Keratinocyte (primary cell): ENCODE measurements at regions not wholly inside any gene's neighbourhood (a gene's known extent, or its start where the extent isn't known, plus 50 kb on each side); places are given as distances from the start of the nearest gene placed in this dataset.

Experiments used
- DNase-seq: peaks from one replicate; pipeline ENCODE4 v3.0.0-alpha.2; 2011; ENCODE audit warnings: low read depth, missing footprints, low spot score
- FAIRE-seq: peaks from 2 replicates; lab custom pipeline; 2011; peaks lifted over from hg19 to GRCh38; lab: Jason Lieb, UNC
- H2AFZ ChIP-seq: 2 replicates; pipeline ENCODE4 v1.6.0; 2012; ENCODE audit warnings: low read length, control low read depth, inconsistent platforms; ENCODE audit not compliant: control insufficient read depth
- H3K27ac ChIP-seq: 2 replicates; pipeline ENCODE4 v1.5.1; 2011; ENCODE audit warnings: low read length; ENCODE audit not compliant: control insufficient read depth, insufficient read depth
- H3K27me3 ChIP-seq: 3 replicates; pipeline ENCODE4 v1.6.0; 2011; ENCODE audit warnings: low read length; ENCODE audit not compliant: control insufficient read depth, insufficient read depth; ENCODE audit errors: extremely low read depth
- H3K36me3 ChIP-seq, 2 experiments: 2 replicates in 1 of 2; 3 replicates in 1 of 2; pipeline ENCODE4 v1.5.1; 2011; ENCODE audit warnings: low read length in 2 of 2, mild to moderate bottlenecking in 1 of 2; ENCODE audit not compliant: control insufficient read depth in 2 of 2, insufficient read depth in 2 of 2; ENCODE audit errors: extremely low read depth in 1 of 2
- H3K4me1 ChIP-seq: 3 replicates; pipeline ENCODE4 v1.5.1; 2011; ENCODE audit warnings: low read length; ENCODE audit not compliant: control insufficient read depth, insufficient read depth; ENCODE audit errors: extremely low read depth
- H3K4me2 ChIP-seq: 3 replicates; pipeline ENCODE4 v1.6.0; 2011; ENCODE audit warnings: low read depth, low read length; ENCODE audit not compliant: control insufficient read depth, insufficient read depth; ENCODE audit errors: extremely low read depth
- H3K4me3 ChIP-seq, 3 experiments: fragments of 200-600 bp in 1 of 3; sonication (generic) in 1 of 3; 2 replicates in 2 of 3; 3 replicates in 1 of 3; pipeline ENCODE4 v1.5.1; 2011 to 2016; ENCODE audit warnings: low read length in 3 of 3, mild to moderate bottlenecking in 3 of 3, control low read depth in 2 of 3, inconsistent platforms in 1 of 3, low read depth in 1 of 3, mixed read lengths in 1 of 3, mixed run types in 1 of 3, moderate library complexity in 1 of 3; ENCODE audit not compliant: control insufficient read depth in 2 of 3, insufficient read depth in 2 of 3; ENCODE audit errors: extremely low read depth in 1 of 3
- H3K79me2 ChIP-seq: 2 replicates; pipeline ENCODE4 v1.6.0; 2012; ENCODE audit warnings: low read length; ENCODE audit not compliant: control insufficient read depth, insufficient read depth
- H3K9ac ChIP-seq: 3 replicates; pipeline ENCODE4 v1.6.0; 2011; ENCODE audit warnings: low read length; ENCODE audit not compliant: control insufficient read depth, insufficient read depth; ENCODE audit errors: extremely low read depth
- H3K9me1 ChIP-seq: 3 replicates; pipeline ENCODE4 v1.6.0; 2011; ENCODE audit warnings: low read length; ENCODE audit not compliant: control insufficient read depth, insufficient read depth; ENCODE audit errors: extremely low read depth
- H3K9me3 ChIP-seq: 2 replicates; pipeline ENCODE4 v1.5.1; 2012; ENCODE audit warnings: low read depth, low read length; ENCODE audit not compliant: control insufficient read depth
- H4K20me1 ChIP-seq: 3 replicates; pipeline ENCODE4 v1.6.0; 2011; ENCODE audit warnings: low read length; ENCODE audit not compliant: control insufficient read depth, insufficient read depth; ENCODE audit errors: extremely low read depth
- EZH2 ChIP-seq: IDR thresholded peaks from one replicate; pipeline ENCODE4 v1.6.1; 2012; ENCODE audit warnings: inconsistent platforms, mild to moderate bottlenecking, low read length, moderate library complexity
- dilution Hi-C: fragments of 300-500 bp; cut with MboI; formaldehyde crosslinking; loops from one replicate; pipeline ENCODE4 v1.7.0; 2020; ENCODE audit warnings: low sequenced_read_pairs; ENCODE audit not compliant: extremely low pct_ligation_motif_present
- TF ChIP-seq, protein P1 (sequence below), 3 experiments: IDR thresholded peaks in 1 of 3; conservative IDR thresholded peaks in 1 of 3; optimal IDR thresholded peaks in 1 of 3; 2 replicates in 2 of 3; 3 replicates in 1 of 3; pipeline versions ENCODE3 to v1.5.1; 2011; ENCODE audit warnings: low read length in 3 of 3, mild to moderate bottlenecking in 3 of 3, moderate library complexity in 2 of 3, control low read depth in 1 of 3, inconsistent platforms in 1 of 3; ENCODE audit not compliant: insufficient read depth in 2 of 3; ENCODE audit errors: extremely low read depth in 1 of 3

- FAIRE-seq (peak; percentile 9), DNase-seq (no peak)
- H3K27ac ChIP-seq: no peak overlapping the region
- H3K9me3 ChIP-seq: no peaks in the 10 kb centered on the region
- no peaks in the 10 kb centered on the region for H3K27me3 ChIP-seq
- no peak overlapping the region for H3K4me3 ChIP-seq
- H3K4me1 ChIP-seq: peaks cover 6% of the 10 kb centered on the region
- H4K20me1 ChIP-seq: no peaks in the 10 kb centered on the region
- H2AFZ ChIP-seq: no peak overlapping the region
- H3K9ac ChIP-seq: no peak overlapping the region
- H3K36me3 ChIP-seq: no peaks in the 10 kb centered on the region
- H3K79me2 ChIP-seq: no peaks in the 10 kb centered on the region
- no peaks in the 10 kb centered on the region for H3K9me1 ChIP-seq
- no peak for TF ChIP-seq EZH2
- TF ChIP-seq, protein P1, sequence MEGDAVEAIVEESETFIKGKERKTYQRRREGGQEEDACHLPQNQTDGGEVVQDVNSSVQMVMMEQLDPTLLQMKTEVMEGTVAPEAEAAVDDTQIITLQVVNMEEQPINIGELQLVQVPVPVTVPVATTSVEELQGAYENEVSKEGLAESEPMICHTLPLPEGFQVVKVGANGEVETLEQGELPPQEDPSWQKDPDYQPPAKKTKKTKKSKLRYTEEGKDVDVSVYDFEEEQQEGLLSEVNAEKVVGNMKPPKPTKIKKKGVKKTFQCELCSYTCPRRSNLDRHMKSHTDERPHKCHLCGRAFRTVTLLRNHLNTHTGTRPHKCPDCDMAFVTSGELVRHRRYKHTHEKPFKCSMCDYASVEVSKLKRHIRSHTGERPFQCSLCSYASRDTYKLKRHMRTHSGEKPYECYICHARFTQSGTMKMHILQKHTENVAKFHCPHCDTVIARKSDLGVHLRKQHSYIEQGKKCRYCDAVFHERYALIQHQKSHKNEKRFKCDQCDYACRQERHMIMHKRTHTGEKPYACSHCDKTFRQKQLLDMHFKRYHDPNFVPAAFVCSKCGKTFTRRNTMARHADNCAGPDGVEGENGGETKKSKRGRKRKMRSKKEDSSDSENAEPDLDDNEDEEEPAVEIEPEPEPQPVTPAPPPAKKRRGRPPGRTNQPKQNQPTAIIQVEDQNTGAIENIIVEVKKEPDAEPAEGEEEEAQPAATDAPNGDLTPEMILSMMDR (optimal IDR thresholded peaks at IDR 0.05 in 1 of 3, IDR thresholded peaks at IDR 0.05 in 1 of 3, conservative IDR thresholded peaks at IDR 0.05 in 1 of 3; ENCODE audit: extremely low read depth in 1 of 3, insufficient read depth in 2 of 3, low read length in 3 of 3): no peak
- no peak overlapping the region for H3K4me2 ChIP-seq
- dilution Hi-C loops: no loop called here
These were observed 104.9 kb upstream of the ABCB5 start for GRCh38 chr7:20510573-20510900.

- no peaks in the 10 kb centered on the region for H3K9me3 ChIP-seq
- no peak overlapping the region for H2AFZ ChIP-seq
- FAIRE-seq (no peak), DNase-seq (no peak)
- no peaks in the 10 kb centered on the region for H3K36me3 ChIP-seq
- no peaks in the 10 kb centered on the region for H3K9me1 ChIP-seq
- no peaks in the 10 kb centered on the region for H4K20me1 ChIP-seq
- no peaks in the 10 kb centered on the region for H3K79me2 ChIP-seq
- TF ChIP-seq, protein P1 (optimal IDR thresholded peaks at IDR 0.05 in 1 of 3, IDR thresholded peaks at IDR 0.05 in 1 of 3, conservative IDR thresholded peaks at IDR 0.05 in 1 of 3; ENCODE audit: extremely low read depth in 1 of 3, insufficient read depth in 2 of 3, low read length in 3 of 3): no peak
- TF ChIP-seq EZH2: no peak
- no peak overlapping the region for H3K4me3 ChIP-seq
- H3K4me2 ChIP-seq: no peak overlapping the region
- no peaks in the 10 kb centered on the region for H3K4me1 ChIP-seq
- no peak overlapping the region for H3K27ac ChIP-seq
- dilution Hi-C loops: no loop called here
- H3K27me3 ChIP-seq: no peaks in the 10 kb centered on the region
- no peak overlapping the region for H3K9ac ChIP-seq
These were observed 102.1 kb upstream of the ABCB5 start for GRCh38 chr7:20513341-20513740.
